22Rv1 (cell line): ENCODE measurements at regions not wholly inside any gene's neighbourhood (a gene's known extent, or its start where the extent isn't known, plus 50 kb on each side); places are given as distances from the start of the nearest gene placed in this dataset.

Experiments used
- ZFX ChIP-seq: fragments of 450-650 bp; IDR thresholded peaks from 2 replicates; pipeline ENCODE4 v1.6.1; 2017; ENCODE audit warnings: antibody characterized with exemption, borderline replicate concordance
- TF ChIP-seq, protein P1 (sequence below): fragments of 450-650 bp; IDR thresholded peaks from 2 replicates; pipeline ENCODE4 v1.5.1; 2017; ENCODE audit warnings: mild to moderate bottlenecking

DNA sequence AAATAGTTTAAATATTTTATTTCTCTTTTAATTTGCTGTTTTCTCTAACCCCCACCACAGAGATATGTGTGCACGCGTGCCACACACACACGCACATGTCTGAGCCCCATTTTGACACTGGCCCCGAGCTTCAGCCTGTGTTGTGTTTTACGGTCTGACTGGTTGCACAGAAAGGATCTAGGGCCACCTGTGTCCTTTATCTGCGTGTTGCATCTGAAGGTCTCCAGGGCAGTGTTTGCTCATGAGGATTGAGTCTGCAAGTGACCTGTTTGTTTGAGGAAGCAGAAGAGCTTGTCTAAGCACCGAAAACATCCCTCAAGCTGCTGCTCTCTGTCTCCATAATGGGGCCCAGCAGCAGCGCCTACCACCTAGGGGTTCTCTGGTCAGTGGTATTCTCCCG, 266.4 kb upstream of the LYZL1 start:
- TF ChIP-seq, protein P1, sequence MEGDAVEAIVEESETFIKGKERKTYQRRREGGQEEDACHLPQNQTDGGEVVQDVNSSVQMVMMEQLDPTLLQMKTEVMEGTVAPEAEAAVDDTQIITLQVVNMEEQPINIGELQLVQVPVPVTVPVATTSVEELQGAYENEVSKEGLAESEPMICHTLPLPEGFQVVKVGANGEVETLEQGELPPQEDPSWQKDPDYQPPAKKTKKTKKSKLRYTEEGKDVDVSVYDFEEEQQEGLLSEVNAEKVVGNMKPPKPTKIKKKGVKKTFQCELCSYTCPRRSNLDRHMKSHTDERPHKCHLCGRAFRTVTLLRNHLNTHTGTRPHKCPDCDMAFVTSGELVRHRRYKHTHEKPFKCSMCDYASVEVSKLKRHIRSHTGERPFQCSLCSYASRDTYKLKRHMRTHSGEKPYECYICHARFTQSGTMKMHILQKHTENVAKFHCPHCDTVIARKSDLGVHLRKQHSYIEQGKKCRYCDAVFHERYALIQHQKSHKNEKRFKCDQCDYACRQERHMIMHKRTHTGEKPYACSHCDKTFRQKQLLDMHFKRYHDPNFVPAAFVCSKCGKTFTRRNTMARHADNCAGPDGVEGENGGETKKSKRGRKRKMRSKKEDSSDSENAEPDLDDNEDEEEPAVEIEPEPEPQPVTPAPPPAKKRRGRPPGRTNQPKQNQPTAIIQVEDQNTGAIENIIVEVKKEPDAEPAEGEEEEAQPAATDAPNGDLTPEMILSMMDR, result no peak
- TF ChIP-seq ZFX, result no peak
